Globus pallidus (tissue), 1 donor: ENCODE measurements at regions not wholly inside any gene's neighbourhood (a gene's known extent, or its start where the extent isn't known, plus 50 kb on each side); places are given as distances from the start of the nearest gene placed in this dataset.

Experiments used
- DNase-seq: peaks from one replicate; pipeline ENCODE4 v3.0.0-alpha.2; 2015; ENCODE audit warnings: low spot score

- no peak for DNase-seq
Measured at GRCh38 chr6:98137391-98137790, 697.0 kb upstream of the POU3F2 start.

- DNase-seq = no peak
Measured at GRCh38 chr6:98142839-98143238, 691.5 kb upstream of the POU3F2 start.

DNA sequence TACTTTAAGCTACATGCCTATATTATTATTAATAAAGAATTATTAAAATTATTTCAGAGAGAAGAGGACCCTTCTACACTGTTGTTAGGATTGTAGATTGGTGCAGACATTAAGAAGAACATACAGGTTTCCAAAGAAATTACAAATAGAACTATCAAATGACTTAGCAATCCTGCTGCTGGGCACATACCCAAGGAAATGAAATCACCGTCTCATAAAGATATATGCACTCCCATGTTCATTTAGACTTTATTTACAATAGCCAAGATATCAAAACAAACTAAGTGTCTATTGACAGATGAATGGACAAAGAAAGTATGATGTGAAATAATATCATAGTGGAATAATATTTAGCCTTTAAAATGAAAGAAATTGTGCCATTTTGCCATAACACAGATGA is 687.7 kb upstream of the POU3F2 start:
- no peak for DNase-seq

- DNase-seq = no peak
Measured at GRCh38 chr6:98156580-98156979, 677.8 kb upstream of the POU3F2 start.

GRCh38 chr6:98179606-98180005 is 654.8 kb upstream of the POU3F2 start:
- DNase-seq = no peak

- DNase-seq = no peak
Measured at GRCh38 chr6:98200084-98200483, 634.3 kb upstream of the POU3F2 start.

GRCh38 chr6:98203170-98203806 is 631.1 kb upstream of the POU3F2 start:
- DNase-seq = no peak

- no peak for DNase-seq
Measured at GRCh38 chr6:98212468-98212867, 621.9 kb upstream of the POU3F2 start.

DNA sequence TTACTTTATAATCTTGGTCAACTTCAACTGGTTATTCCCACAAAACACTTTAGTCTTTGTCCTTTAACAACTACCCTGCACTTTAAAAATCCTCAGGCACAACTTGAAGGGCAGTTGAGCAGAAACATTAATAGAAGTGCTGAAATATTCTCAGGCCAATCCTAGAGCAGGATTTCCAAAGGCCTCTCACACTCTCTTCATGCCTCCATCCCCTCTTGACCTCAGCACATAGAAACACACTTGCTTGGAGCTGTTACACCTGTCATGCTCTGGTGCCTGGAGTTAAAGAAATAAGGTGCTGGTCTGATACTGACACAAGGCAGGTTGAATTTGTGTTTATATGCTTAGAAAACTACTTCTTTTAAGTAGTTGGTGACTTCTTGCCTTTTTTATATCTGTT is 618.8 kb upstream of the POU3F2 start:
- no peak for DNase-seq

DNA sequence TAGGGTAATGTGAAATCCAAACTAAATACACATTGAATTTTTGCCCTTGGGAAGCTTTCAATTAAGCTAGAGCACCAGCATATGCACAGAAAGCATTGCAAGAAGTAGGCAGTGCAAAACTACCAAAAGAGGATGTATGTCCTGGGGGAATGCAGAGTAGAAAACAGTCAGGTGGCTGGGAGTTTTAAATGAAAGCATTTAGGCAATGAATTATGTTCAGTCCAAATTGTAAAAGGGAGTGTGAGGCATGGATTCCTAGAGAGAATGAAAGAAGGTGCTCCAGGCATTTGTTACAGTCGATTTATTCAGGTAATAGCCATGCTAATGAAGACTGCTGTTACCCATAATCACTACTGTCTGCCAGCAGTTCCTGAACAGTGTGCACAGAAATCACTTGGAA is 604.1 kb upstream of the POU3F2 start:
- no peak for DNase-seq

DNA sequence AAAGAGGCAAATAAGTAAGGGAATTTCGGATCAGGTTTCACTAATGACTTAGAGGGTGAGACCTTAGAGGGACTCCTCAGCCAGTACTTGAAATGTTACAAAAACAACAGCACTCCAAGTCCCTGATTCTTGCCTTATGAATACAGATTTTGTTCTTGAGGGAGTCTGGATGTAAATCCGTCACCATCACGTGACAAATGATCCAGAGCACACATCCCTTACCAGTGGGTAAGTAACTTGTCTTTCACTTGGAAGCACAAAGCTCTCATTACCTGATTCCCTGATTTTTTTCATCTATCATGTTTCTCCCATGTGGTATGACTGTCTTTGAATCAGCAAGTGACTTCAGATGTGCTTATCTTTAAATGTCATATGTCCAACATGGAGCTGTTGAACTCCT is 595.3 kb upstream of the POU3F2 start:
- no peak for DNase-seq

- DNase-seq = no peak
Measured at GRCh38 chr6:98241630-98242029, 592.7 kb upstream of the POU3F2 start.

- no peak for DNase-seq
Measured at GRCh38 chr6:98254624-98255023, 579.8 kb upstream of the POU3F2 start.

GRCh38 chr6:98260382-98260781 is 574.0 kb upstream of the POU3F2 start:
- no peak for DNase-seq

GRCh38 chr6:98272060-98272459 is 562.3 kb upstream of the POU3F2 start:
- DNase-seq = peak; percentile 11

- DNase-seq = no peak
Measured at GRCh38 chr6:98274691-98275090, 559.7 kb upstream of the POU3F2 start.

GRCh38 chr6:98280492-98280891 is 553.9 kb upstream of the POU3F2 start:
- DNase-seq = no peak

GRCh38 chr6:98286620-98287019 is 547.8 kb upstream of the POU3F2 start:
- no peak for DNase-seq

- DNase-seq = no peak
Measured at GRCh38 chr6:98287876-98288275, 546.5 kb upstream of the POU3F2 start.

DNA sequence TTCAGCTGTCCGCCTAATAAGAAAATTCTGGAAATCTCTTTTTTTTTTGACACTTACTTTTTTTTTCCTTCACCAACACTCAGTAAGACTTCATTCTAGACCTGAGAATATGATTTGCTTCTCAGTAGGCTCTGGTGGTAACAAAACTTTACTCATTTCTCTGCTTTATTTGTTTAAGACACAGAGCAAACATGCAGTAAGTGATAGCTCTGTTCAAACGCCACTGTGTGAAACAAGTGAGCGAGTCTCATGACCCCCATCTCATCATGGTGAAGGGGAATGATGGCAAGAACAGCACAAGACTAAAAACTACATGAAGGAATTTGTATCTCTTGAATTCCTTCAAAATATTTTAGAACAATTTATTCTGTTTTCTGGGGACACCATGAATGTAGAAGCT is 541.6 kb upstream of the POU3F2 start:
- no peak for DNase-seq

DNA sequence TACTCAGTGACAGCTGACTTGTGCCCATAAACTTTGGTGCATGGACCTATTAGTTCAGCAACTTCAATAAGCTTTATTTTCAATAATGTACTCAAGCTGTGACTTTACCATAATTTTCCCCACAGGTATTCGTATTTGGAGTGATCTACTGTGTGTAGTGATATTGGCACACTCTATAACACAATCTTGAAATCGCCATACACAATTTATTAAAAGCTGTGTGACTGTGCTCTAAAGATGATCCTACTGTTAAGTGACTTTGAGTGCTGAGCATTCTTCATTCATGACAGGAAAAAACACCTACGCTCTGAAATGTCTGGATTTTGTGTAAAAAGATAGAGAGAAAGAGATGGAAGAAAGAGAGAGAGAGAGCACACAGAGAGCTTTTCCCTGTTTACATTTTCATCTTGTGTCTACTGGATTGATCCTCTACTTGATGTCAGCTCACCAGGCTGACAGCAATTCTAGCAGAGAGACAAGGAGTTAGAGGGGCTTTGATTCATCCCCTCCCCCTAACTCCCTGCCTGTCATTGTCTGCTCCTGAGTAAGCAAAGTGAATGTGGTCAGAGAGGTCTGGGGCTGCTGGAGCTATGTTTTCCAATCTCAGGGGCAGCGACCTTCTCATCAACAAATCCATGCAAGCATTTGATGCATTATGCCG is 538.7 kb upstream of the POU3F2 start:
- DNase-seq = no peak

GRCh38 chr6:98308564-98308963 is 525.8 kb upstream of the POU3F2 start:
- DNase-seq = no peak

GRCh38 chr6:98310443-98310842 is 523.9 kb upstream of the POU3F2 start:
- DNase-seq = no peak

GRCh38 chr6:98323605-98324004 is 510.8 kb upstream of the POU3F2 start:
- DNase-seq = no peak
